ENCODE measurements at regions not wholly inside any gene's neighbourhood (a gene's known extent, or its start where the extent isn't known, plus 50 kb on each side); places are given as distances from the start of the nearest gene placed in this dataset.

DNA sequence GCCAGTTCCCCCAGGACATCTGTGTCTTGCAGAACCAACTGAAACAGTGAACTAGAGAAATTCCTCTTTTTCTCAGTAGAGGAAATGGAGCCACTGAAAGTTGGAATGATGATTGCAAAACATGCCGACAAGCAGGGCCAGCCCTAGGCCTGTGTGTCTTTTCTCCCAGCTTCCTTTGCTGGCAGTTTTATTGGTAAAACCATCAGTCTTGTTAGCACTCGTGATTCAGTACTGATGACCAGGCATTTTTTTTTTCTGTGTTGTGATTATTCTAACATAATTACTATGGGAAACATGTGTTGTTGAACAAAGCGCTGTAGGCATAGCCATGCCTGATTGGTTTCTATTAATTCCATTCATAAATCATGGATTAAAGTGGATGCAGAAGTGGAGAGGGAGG, 620.7 kb downstream of the AACS start:
- no peak for DNase-seq

DNA sequence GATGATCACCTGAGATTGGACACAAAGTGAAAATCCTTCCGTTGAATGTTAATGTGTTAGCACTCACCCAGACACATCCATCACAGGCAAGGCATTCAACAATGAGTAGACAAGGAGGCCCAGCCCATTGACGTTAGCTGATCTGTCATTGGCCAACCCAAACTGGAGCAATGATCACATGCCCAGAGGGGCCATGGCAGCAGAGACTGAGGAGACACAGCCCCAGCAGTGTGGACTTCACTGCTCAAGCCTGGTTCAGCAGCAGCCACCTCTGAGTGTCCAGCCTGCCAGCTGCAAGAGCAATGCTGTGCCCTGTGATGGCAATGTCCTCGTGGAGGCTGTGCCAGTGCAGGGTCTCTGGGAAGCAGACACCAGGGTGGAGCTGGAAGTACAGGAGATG, 622.2 kb downstream of the AACS start:
- no peak for DNase-seq

- DNase-seq = no peak
These were observed 622.6 kb downstream of the AACS start for GRCh38 chr12:125687820-125688219.

GRCh38 chr12:125688223-125688622, 623.0 kb downstream of the AACS start:
- DNase-seq = no peak

DNA sequence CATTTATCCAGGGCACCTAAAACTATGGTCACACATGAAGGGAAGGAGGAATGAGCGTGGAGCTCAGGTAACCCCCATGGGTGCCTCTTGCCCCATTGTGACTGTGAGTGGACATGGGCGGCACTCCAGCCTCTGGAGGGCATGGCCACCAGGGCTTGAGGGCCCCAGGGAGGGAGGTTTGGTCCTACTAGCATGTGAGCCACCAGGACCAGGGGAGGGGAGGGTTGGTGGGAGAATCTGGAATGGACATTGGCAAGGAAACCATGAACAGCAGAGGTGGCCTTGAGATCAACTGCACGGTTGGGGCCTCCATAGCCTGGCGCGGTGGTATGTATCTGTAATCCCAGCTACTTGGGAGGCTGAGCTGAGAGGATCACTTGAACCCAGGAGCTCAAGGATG, 623.6 kb downstream of the AACS start:
- DNase-seq = no peak

DNA sequence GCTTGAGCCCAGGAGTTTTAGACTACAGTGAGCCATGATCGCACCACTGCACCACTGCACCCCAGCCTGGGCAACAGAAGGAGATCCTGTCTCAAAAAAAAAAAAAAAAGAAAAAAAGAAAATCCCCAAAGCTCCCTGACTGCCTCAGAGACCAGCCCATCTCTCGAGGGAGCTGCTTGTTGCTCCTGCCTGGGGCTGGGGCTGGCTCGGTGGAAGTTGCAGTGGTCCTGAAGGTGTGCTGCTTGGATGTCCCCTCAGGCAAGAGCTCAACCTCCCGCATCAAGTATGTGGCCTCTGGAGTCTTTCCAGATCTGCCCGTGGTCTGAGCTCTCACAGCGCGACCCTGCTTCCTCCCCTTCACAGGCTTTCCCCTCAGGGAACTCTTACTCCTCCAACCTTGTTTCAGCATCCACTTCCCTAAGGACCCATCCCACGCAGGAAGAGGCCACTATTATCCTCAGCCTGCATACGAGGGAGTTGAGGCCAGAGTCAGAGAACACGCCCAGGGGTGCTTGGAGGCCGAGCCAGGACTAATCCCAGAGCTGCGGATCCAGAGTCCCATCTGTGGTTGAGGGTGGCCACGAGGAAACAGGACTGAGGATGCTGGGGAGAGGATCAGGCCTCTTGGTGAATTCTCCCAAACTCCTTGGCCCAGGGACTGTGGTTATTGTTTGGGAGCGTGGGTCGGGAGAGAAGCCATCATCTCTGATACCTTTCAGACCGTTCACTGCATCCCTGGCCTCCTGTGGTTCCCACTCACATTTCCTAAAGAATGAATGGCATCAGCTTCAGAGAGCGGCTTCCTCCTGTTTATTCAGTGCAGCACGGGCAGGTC, 624.6 kb downstream of the AACS start:
- no peak for DNase-seq

- no peak for DNase-seq
These were observed 625.6 kb downstream of the AACS start for GRCh38 chr12:125690841-125691240.

DNA sequence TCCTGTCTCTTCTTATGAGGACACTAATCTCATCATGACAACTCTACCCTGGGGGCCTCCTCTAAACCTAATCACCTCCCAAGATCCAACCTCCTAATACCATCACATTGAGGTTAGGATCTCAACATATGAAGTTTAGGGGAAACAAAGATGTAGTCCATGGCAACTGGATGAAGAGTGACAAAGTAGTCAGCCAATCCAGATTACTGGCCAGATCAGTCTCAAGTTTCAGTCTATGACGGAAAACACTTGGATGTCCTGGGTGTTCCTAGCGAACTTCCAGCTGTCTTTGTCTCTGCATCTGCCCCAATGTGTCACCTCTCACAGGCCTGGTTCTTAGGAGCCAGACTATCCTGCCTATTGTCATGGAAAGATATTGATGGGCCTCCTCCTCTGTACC, 630.8 kb downstream of the AACS start:
- no peak for DNase-seq

DNA sequence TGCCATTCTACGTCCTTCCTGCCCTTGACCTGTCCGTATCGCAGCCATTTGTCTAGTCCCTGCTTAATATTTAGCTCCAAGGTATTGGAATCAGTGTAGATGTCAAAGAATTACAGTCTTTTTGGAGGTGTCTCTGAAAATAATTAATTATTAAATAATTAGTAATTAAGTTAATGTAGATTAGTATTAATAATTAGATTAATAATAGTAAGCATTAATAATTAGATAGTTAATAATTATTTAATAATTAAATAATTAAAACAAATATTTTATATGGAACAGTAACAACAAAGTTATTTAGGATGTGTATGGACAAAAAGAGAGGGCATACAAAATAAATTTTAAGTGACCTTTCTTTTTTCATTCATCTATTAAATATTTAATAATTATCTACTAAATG, 639.6 kb downstream of the AACS start:
- no peak for DNase-seq

GRCh38 chr12:125720961-125721360, 655.7 kb downstream of the AACS start:
- no peak for DNase-seq

DNA sequence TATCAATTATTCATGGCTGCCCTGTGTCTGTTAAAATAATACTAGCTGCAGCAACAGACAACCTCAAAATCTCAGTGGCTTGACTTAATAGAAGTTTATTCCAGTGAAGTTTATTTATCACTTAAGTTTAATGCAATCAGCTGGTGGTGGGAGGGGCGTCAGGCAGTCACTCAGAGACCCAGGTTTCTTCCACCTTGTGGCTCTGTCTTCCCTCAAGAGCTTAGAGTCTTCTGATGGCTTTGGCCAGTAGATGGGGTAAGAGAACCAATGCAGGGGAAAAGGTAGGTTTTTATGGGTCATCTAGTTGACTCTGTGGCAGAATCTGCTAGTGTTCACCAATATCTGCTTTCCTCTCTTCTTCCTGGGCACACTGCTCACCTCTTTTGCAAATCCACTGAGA, 668.9 kb downstream of the AACS start:
- DNase-seq = no peak

GRCh38 chr12:125738211-125738610, 673.0 kb downstream of the AACS start:
- no peak for DNase-seq

GRCh38 chr12:125742413-125742812, 677.2 kb downstream of the AACS start:
- no peak for DNase-seq

GRCh38 chr12:125744201-125744600, 679.0 kb downstream of the AACS start:
- no peak for DNase-seq

DNA sequence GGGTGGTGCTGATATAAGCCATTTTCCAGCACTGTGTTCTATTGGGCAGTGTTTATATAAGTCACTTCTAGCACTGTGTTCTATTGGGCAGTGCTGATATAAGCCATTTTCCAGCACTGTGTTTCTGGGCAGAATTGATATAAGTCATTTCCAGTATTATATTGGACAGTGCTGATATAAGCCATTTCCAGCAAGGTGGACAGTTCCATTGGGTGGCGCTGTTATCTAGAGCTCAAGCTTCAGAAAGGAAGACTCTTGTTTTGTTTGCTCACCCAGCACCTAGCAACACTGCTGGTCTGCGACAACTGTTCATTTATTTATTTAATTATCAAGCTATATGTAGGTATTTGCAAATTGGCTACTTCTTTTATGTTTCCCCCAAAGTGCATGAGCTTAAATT, 690.3 kb downstream of the AACS start:
- no peak for DNase-seq

DNA sequence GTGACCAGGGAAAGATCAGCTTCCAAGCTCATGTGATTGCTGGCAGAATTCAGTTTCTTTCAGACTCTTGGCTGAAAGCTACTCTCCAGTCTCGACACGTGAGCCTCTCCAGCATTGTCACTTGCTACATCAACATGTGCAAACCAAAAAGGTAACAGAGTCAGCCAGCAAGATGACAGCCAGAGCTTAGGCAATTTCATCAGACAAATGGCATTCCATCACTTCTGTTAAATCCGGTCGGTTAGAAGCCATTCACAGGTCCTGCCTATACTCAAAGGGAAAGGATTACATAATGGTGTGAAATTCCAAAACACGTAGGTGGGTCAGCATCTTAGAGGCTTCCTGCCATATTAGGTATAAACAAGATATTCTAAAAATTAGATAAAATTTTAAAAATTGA, 700.9 kb downstream of the AACS start:
- DNase-seq = no peak

DNA sequence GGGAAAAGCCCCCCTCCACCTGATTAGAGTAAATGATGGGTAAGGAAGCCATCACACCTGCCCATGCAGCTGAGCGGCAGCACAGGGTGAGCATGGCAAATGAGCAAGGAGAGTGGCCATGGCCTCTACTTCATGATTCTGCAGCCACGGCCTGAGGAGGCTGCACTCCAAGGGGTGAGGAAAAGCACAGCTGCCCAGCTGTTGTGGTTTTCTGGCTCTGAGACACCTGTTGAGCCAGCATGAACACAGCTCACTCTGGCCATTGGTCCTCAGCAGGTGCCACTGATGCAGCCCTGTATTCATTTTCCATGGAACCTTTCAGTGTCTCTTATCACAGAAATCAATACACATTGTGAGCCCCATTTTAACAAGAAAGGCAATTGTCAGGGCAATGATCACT, 707.2 kb downstream of the AACS start:
- no peak for DNase-seq

- peak; percentile 54 for DNase-seq
These were observed 707.9 kb downstream of the AACS start for GRCh38 chr12:125773033-125773640.

- DNase-seq = no peak
These were observed 710.3 kb downstream of the AACS start for GRCh38 chr12:125775507-125775906.

DNA sequence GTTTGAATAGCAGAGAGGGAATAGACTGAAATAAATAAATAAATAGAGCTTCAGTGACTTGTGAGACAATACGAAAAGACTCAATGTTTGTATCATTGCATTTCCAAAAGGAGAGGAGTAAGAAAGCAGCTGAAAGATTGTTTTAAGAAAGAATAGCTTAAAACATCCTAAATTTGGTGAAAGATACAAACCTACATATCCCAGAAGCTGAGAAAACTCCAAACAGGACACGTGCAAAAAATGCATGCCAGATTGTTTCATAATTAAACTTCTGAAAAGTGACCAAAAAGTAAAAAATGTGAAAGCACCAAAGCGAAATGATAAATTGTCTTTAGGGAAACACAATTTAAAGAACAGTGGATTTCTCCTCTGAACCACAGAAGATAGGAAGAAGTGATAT, 711.0 kb downstream of the AACS start:
- no peak for DNase-seq

GRCh38 chr12:125786143-125786542, 720.9 kb downstream of the AACS start:
- no peak for DNase-seq

DNA sequence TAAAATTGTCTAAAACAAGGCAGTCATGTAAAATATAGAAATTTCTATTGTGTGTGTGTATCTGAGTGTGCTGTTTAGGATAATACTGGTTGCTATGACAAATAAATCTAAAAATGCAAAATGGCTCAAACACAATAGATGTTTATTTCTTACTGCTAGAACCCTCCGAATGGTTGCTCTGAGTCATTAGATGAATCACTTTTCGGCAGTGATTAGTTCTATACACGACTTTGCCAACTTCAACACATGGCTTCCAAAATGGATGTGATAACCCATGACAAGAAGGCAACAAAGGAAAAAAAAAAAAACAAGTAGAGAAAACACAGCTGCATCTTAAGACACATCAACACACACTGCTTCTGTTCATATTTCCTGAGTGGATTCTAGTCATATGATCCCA, 729.2 kb downstream of the AACS start:
- no peak for DNase-seq

DNA sequence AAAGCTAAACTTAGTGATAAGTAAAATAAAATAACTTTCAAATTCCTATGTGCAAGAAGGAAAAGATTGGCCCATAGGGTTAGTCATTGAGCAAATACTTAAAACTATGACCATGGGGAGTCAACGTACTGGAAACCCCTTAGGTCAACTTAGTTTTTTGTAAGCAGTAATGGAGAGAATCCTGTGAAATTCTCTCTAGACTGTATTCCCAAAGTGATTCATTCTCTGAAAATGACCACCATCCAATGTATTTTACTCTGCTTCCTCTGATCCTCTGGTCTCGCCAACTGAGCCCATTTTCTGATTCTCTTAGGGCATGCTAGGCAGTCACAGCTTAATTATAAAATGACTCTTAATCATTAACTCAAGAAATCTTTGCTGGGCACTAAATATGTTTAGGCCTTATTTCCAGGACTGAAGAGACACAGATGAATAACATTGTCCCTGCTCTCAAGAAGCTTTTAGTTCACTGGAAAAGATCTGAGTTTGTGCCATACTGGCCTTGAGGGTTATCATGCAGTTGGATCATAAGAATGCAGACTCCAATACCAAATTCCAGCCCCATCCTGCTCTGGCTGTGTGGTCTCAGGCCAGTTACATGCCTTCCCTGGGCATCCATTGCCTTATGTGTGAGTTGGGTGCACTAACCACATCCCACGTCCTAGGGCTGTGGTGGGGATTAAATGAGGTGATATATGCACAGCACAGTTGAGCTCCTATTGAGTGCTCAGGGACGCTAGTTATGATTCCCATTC, 732.4 kb downstream of the AACS start:
- no peak for DNase-seq

DNA sequence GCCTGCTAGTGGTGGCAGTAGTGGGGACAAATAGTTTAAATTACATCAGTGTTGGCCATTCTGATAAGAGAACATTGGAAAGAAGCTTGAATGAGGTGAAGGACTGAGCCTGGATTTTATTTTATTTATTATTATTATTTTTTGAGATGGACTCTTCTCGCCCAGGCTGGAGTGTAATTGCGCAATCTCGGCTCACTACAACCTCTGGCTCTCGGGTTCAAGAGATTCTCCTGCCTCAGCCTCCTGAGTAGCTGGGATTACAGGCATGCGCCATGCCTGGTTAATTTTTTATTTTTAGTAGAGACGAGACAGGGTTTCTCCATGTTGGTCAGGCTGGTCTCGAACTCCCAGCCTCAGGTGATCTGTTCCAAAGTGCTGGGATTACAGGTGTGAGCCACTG, 739.4 kb downstream of the AACS start:
- no peak for DNase-seq

All from NCI-H1048 (cell line).